Muscle layer of duodenum (tissue), 2 donors: ENCODE measurements at regions not wholly inside any gene's neighbourhood (a gene's known extent, or its start where the extent isn't known, plus 50 kb on each side); places are given as distances from the start of the nearest gene placed in this dataset.

Source experiments
- H3K27ac ChIP-seq: one replicate; pipeline ENCODE4 v1.7.0; 2013; ENCODE audit warnings: mild to moderate bottlenecking, low read length
- H3K27me3 ChIP-seq: one replicate; pipeline ENCODE4 v1.7.0; 2013; ENCODE audit warnings: low read depth, mild to moderate bottlenecking, control low read depth, low read length
- H3K36me3 ChIP-seq, 2 donors: one replicate each; pipeline ENCODE4 v1.7.0; 2013; ENCODE audit warnings: low read length in 2 of 2, control low read depth in 1 of 2, mild to moderate bottlenecking in 1 of 2; ENCODE audit not compliant: insufficient read depth in 2 of 2, control insufficient read depth in 1 of 2
- H3K4me1 ChIP-seq, 2 donors: one replicate each; pipeline ENCODE4 v1.7.0; 2013; ENCODE audit warnings: low read length in 2 of 2, mild to moderate bottlenecking in 2 of 2, control low read depth in 1 of 2, moderate library complexity in 1 of 2; ENCODE audit not compliant: insufficient read depth in 2 of 2, control insufficient read depth in 1 of 2
- H3K4me3 ChIP-seq, 2 donors: one replicate each; pipeline ENCODE4 v1.7.0; 2013; ENCODE audit warnings: low read length in 2 of 2, low read depth in 1 of 2, mild to moderate bottlenecking in 1 of 2
- H3K9me3 ChIP-seq, 2 donors: one replicate each; pipeline ENCODE4 v1.7.0; 2013; ENCODE audit warnings: low read length in 2 of 2, control low read depth in 1 of 2, mild to moderate bottlenecking in 1 of 2; ENCODE audit not compliant: control insufficient read depth in 1 of 2
- donor health status: healthy.

DNA sequence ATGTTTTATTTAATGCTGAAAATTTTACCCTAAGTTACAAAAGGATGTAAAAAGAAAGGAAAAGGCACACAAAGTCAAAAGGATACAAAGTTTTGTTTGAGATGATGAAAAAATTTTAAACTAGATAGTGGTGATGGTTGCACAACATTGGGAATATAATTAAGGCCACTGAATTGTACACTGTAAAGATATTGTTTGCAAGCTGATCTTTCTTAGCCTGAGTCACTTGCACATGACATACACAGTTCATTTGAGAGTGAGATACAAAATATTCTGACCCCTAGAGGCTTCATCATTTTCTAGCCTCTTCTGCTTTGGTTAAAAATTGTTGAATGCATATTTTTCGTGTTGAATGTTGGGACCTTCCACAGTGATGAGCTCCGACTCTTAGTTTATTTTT lies 462.6 kb downstream of the HDGFL1 start:
- no peaks in the 10 kb centered on the region for H3K36me3 ChIP-seq

GRCh38 chr6:23034926-23035325 lies 465.6 kb downstream of the HDGFL1 start:
- Histone ChIP-seq H3K27ac (no peak overlapping the region), H3K4me1 (no peaks in the 10 kb centered on the region), H3K27me3 (no peaks in the 10 kb centered on the region), H3K36me3 (no peaks in the 10 kb centered on the region), H3K9me3 (no peaks in the 10 kb centered on the region), H3K4me3 (no peak overlapping the region)

More for the DNA sequence above, 462.6 kb downstream of the HDGFL1 start:
- no peak overlapping the region for H3K4me3 ChIP-seq
- no peaks in the 10 kb centered on the region for H3K9me3 ChIP-seq
- no peak overlapping the region for H3K27ac ChIP-seq
- H3K4me1 ChIP-seq, result no peaks in the 10 kb centered on the region
- H3K27me3 ChIP-seq, result no peaks in the 10 kb centered on the region

GRCh38 chr6:23036406-23036983 lies 467.1 kb downstream of the HDGFL1 start:
- Histone ChIP-seq H3K27me3 (no peaks in the 10 kb centered on the region), H3K27ac (no peak overlapping the region), H3K36me3 (no peaks in the 10 kb centered on the region), H3K4me3 (no peak overlapping the region), H3K9me3 (no peaks in the 10 kb centered on the region), H3K4me1 (no peaks in the 10 kb centered on the region)

DNA sequence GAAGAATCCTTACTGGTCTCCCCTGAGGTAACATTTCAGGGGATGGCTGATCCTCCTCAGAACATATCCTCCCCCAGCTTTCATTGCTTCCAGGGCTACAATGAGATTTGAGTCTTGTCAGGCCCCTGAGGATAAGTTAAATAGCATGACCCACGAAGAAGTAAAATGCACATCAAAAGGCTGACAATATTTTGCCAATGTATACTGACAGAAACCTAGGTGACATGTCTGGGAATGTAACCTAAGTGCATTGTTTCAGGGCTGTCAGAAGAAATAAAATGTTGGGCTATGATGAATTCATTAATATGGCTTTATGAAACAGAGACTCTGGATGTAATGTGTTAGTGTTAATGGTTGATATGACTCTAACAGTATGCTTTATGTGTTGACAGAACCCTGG lies 471.5 kb downstream of the HDGFL1 start:
- Histone ChIP-seq H3K4me1 (no peaks in the 10 kb centered on the region), H3K27ac (no peak overlapping the region), H3K27me3 (no peaks in the 10 kb centered on the region), H3K36me3 (no peaks in the 10 kb centered on the region), H3K9me3 (no peaks in the 10 kb centered on the region), H3K4me3 (no peak overlapping the region)

DNA sequence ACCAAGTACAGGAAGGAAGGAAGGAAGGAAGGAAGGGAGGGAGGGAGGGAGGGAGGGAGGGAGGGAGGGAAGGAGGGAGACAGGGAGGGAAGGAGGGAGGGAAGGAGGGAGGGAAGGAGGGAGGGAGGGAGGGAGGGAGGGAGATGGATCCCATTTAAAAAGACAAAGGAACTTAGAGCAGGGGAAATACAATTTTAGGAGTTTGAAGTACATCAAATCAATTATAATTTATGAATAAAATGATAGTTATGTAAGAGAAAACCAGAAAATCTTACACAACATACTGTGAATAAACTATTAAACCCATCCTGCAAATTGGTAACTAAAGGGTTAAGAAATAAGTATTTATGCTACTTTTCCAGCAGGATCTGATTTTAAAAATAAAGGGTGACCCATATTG lies 475.9 kb downstream of the HDGFL1 start:
- H3K9me3 ChIP-seq, result no peaks in the 10 kb centered on the region
- H3K27me3 ChIP-seq, result no peaks in the 10 kb centered on the region
- no peaks in the 10 kb centered on the region for H3K36me3 ChIP-seq

GRCh38 chr6:23055523-23055922 lies 486.2 kb downstream of the HDGFL1 start:
- Histone ChIP-seq H3K36me3 (no peaks in the 10 kb centered on the region), H3K4me3 (no peak overlapping the region), H3K9me3 (no peaks in the 10 kb centered on the region), H3K27me3 (no peaks in the 10 kb centered on the region), H3K4me1 (no peaks in the 10 kb centered on the region), H3K27ac (no peak overlapping the region)

More for the DNA sequence above, 475.9 kb downstream of the HDGFL1 start:
- Histone ChIP-seq H3K27ac (no peak overlapping the region), H3K4me1 (no peaks in the 10 kb centered on the region), H3K4me3 (no peak overlapping the region)

DNA sequence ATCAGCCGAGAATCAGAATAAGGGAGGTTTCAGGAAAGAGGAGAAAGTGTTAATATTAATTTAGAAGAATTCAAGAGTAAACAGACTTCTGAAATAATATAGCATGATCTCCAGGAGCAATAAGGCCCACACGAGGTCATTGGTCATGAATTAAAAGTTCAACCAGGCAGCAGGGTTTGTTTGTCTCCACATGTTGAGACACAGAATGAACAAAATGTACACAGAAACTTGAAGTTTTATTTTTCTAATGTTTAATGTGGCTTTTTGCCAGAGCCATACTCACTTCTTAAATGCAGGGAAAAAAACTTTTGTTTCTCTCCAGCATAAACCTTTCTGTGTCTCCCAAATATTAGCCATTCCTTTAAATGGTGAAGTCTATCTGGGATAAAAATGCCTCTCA lies 504.5 kb downstream of the HDGFL1 start:
- Histone ChIP-seq H3K27ac (no peak overlapping the region), H3K4me1 (no peaks in the 10 kb centered on the region), H3K36me3 (no peaks in the 10 kb centered on the region), H3K9me3 (peaks cover 3 to 6% of the 10 kb centered on the region in 2 donors), H3K4me3 (no peak overlapping the region), H3K27me3 (no peaks in the 10 kb centered on the region)

GRCh38 chr6:23077772-23078171 lies 508.4 kb downstream of the HDGFL1 start:
- peaks cover 3 to 6% of the 10 kb centered on the region in 2 donors for H3K9me3 ChIP-seq
- no peak overlapping the region for H3K27ac ChIP-seq
- no peak overlapping the region for H3K4me3 ChIP-seq
- no peaks in the 10 kb centered on the region for H3K27me3 ChIP-seq
- no peaks in the 10 kb centered on the region for H3K4me1 ChIP-seq
- H3K36me3 ChIP-seq, result no peaks in the 10 kb centered on the region

DNA sequence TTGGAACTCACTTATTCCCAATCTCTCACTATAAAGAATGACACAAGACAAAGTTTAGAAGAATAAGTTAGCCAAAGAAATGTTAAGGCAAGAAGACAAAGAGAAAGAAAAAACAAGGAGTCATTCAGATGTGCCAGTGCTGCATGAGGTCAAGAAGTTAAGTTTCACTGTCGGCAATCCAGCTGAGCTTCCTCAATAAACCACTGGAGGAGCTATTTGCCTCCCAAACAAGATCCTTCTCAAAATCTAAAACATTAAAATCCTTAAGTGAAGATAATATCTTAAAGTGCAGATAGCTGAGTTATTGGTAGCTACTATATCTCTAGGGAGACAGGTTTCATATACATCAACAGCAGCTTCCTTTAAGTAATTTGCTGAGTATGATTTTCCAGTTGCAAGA lies 512.3 kb downstream of the HDGFL1 start:
- no peaks in the 10 kb centered on the region for H3K36me3 ChIP-seq
- H3K27ac ChIP-seq, result no peak overlapping the region
- H3K27me3 ChIP-seq, result no peaks in the 10 kb centered on the region
- no peaks in the 10 kb centered on the region for H3K9me3 ChIP-seq
- no peak overlapping the region for H3K4me3 ChIP-seq
- no peaks in the 10 kb centered on the region for H3K4me1 ChIP-seq

- Histone ChIP-seq H3K27ac (no peak overlapping the region), H3K4me1 (no peaks in the 10 kb centered on the region), H3K36me3 (no peaks in the 10 kb centered on the region), H3K4me3 (no peak overlapping the region), H3K9me3 (no peaks in the 10 kb centered on the region), H3K27me3 (no peaks in the 10 kb centered on the region)
These were observed 516.7 kb downstream of the HDGFL1 start for GRCh38 chr6:23086100-23086499.

- no peaks in the 10 kb centered on the region for H3K27me3 ChIP-seq
- H3K36me3 ChIP-seq, result no peaks in the 10 kb centered on the region
- H3K9me3 ChIP-seq, result no peaks in the 10 kb centered on the region
- H3K27ac ChIP-seq, result no peak overlapping the region
- H3K4me1 ChIP-seq, result no peaks in the 10 kb centered on the region
- no peak overlapping the region for H3K4me3 ChIP-seq
These were observed 518.1 kb downstream of the HDGFL1 start for GRCh38 chr6:23087471-23087870.

- H3K4me3 ChIP-seq, result no peak overlapping the region
- H3K27me3 ChIP-seq, result no peaks in the 10 kb centered on the region
- H3K9me3 ChIP-seq, result no peaks in the 10 kb centered on the region
- H3K36me3 ChIP-seq, result no peaks in the 10 kb centered on the region
- no peak overlapping the region for H3K27ac ChIP-seq
- no peaks in the 10 kb centered on the region for H3K4me1 ChIP-seq
These were observed 519.4 kb downstream of the HDGFL1 start for GRCh38 chr6:23088761-23089160.
